ENCODE measurements at regions not wholly inside any gene's neighbourhood (a gene's known extent, or its start where the extent isn't known, plus 50 kb on each side); places are given as distances from the start of the nearest gene placed in this dataset.

- H3K4me2 ChIP-seq (ENCODE audit: low read length) = no peak overlapping the region
- no peaks in the 10 kb centered on the region for H3F3A ChIP-seq (ENCODE audit: insufficient read depth, low read length, poor library complexity, severe bottlenecking)
- H4K20me1 ChIP-seq (ENCODE audit: insufficient read depth) = no peaks in the 10 kb centered on the region
- no peaks in the 10 kb centered on the region for H3K9me2 ChIP-seq (ENCODE audit: insufficient read depth, low read length)
- no peaks in the 10 kb centered on the region for H3K9me3 ChIP-seq (ENCODE audit: low read length)
- no peaks in the 10 kb centered on the region for H3K36me3 ChIP-seq (ENCODE audit: insufficient read depth, low read length)
- H3K27ac ChIP-seq (ENCODE audit: low read length) = no peak overlapping the region
- H3K4me3 ChIP-seq (ENCODE audit: low read length) = no peak overlapping the region
- no peak overlapping the region for H2AFZ ChIP-seq (ENCODE audit: low read depth, low read length)
- H3K27me3 ChIP-seq (ENCODE audit: insufficient read depth, low read depth, low read length) = no peaks in the 10 kb centered on the region
- TF ChIP-seq EZH2 (IDR thresholded peaks at IDR 0.05; ENCODE audit: borderline replicate concordance, insufficient read depth, low read length, poor library complexity, severe bottlenecking) = no peak
- TF ChIP-seq EP300 (conservative IDR thresholded peaks at IDR 0.05; ENCODE audit: poor library complexity, severe bottlenecking) = no peak
- no peak for TF ChIP-seq RAD21 (conservative IDR thresholded peaks at IDR 0.05)
- H3K79me2 ChIP-seq (replicated peaks; ENCODE audit: insufficient read depth, low read length) = no peaks in the 10 kb centered on the region
- H3K9ac ChIP-seq (ENCODE audit: low read length) = no peak overlapping the region
These were observed 140.6 kb downstream of the SYF2 start for GRCh38 chr1:25091658-25092057.

- Histone ChIP-seq H3K4me3 (ENCODE audit: low read length) (no peak overlapping the region), H3K27ac (ENCODE audit: low read length) (no peak overlapping the region), H3K27me3 (ENCODE audit: insufficient read depth, low read depth, low read length) (no peaks in the 10 kb centered on the region), H3K9ac (ENCODE audit: low read length) (no peak overlapping the region), H3F3A (ENCODE audit: insufficient read depth, low read length, poor library complexity, severe bottlenecking) (no peaks in the 10 kb centered on the region), H3K9me2 (ENCODE audit: insufficient read depth, low read length) (no peaks in the 10 kb centered on the region), H4K20me1 (ENCODE audit: insufficient read depth) (no peaks in the 10 kb centered on the region), H3K79me2 (replicated peaks; ENCODE audit: insufficient read depth, low read length) (no peaks in the 10 kb centered on the region), H3K9me3 (ENCODE audit: low read length) (no peaks in the 10 kb centered on the region), H3K36me3 (ENCODE audit: insufficient read depth, low read length) (no peaks in the 10 kb centered on the region), H3K4me2 (ENCODE audit: low read length) (no peak overlapping the region), H2AFZ (ENCODE audit: low read depth, low read length) (no peak overlapping the region)
- TF ChIP-seq RAD21 (conservative IDR thresholded peaks at IDR 0.05) = no peak
These were observed 141.4 kb downstream of the SYF2 start for GRCh38 chr1:25090707-25091422.

- Histone ChIP-seq H3K9me2 (ENCODE audit: insufficient read depth, low read length) (no peaks in the 10 kb centered on the region), H3K4me2 (ENCODE audit: low read length) (no peak overlapping the region), H3K36me3 (ENCODE audit: insufficient read depth, low read length) (no peaks in the 10 kb centered on the region), H3K27ac (ENCODE audit: low read length) (no peak overlapping the region), H3K4me3 (ENCODE audit: low read length) (no peak overlapping the region), H4K20me1 (ENCODE audit: insufficient read depth) (no peaks in the 10 kb centered on the region), H3K79me2 (replicated peaks; ENCODE audit: insufficient read depth, low read length) (no peaks in the 10 kb centered on the region), H2AFZ (ENCODE audit: low read depth, low read length) (no peak overlapping the region), H3K27me3 (ENCODE audit: insufficient read depth, low read depth, low read length) (no peaks in the 10 kb centered on the region), H3K9me3 (ENCODE audit: low read length) (no peaks in the 10 kb centered on the region), H3F3A (ENCODE audit: insufficient read depth, low read length, poor library complexity, severe bottlenecking) (no peaks in the 10 kb centered on the region), H3K9ac (ENCODE audit: low read length) (no peak overlapping the region)
- TF ChIP-seq EP300 (conservative IDR thresholded peaks at IDR 0.05; ENCODE audit: poor library complexity, severe bottlenecking) (no peak), SMC3 (conservative IDR thresholded peaks at IDR 0.05; ENCODE audit: poor library complexity) (no peak), MXI1 (conservative IDR thresholded peaks at IDR 0.05; ENCODE audit: poor library complexity, severe bottlenecking) (no peak), POLR2AphosphoS5 (IDR thresholded peaks at IDR 0.05) (no peak), CTCF (IDR thresholded peaks at IDR 0.05; ENCODE audit: poor library complexity, severe bottlenecking) (no peak), EZH2 (IDR thresholded peaks at IDR 0.05; ENCODE audit: borderline replicate concordance, insufficient read depth, low read length, poor library complexity, severe bottlenecking) (no peak), RAD21 (conservative IDR thresholded peaks at IDR 0.05) (no peak), TAF1 (IDR thresholded peaks at IDR 0.05; ENCODE audit: low read depth) (no peak)
- TF ChIP-seq, protein P1, sequence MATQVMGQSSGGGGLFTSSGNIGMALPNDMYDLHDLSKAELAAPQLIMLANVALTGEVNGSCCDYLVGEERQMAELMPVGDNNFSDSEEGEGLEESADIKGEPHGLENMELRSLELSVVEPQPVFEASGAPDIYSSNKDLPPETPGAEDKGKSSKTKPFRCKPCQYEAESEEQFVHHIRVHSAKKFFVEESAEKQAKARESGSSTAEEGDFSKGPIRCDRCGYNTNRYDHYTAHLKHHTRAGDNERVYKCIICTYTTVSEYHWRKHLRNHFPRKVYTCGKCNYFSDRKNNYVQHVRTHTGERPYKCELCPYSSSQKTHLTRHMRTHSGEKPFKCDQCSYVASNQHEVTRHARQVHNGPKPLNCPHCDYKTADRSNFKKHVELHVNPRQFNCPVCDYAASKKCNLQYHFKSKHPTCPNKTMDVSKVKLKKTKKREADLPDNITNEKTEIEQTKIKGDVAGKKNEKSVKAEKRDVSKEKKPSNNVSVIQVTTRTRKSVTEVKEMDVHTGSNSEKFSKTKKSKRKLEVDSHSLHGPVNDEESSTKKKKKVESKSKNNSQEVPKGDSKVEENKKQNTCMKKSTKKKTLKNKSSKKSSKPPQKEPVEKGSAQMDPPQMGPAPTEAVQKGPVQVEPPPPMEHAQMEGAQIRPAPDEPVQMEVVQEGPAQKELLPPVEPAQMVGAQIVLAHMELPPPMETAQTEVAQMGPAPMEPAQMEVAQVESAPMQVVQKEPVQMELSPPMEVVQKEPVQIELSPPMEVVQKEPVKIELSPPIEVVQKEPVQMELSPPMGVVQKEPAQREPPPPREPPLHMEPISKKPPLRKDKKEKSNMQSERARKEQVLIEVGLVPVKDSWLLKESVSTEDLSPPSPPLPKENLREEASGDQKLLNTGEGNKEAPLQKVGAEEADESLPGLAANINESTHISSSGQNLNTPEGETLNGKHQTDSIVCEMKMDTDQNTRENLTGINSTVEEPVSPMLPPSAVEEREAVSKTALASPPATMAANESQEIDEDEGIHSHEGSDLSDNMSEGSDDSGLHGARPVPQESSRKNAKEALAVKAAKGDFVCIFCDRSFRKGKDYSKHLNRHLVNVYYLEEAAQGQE (IDR thresholded peaks at IDR 0.05; ENCODE audit: borderline replicate concordance) = no peak
These were observed 142.5 kb downstream of the SYF2 start for GRCh38 chr1:25089772-25090171.
